Neuronal stem cell (in vitro differentiated cells): ENCODE measurements at regions not wholly inside any gene's neighbourhood (a gene's known extent, or its start where the extent isn't known, plus 50 kb on each side); places are given as distances from the start of the nearest gene placed in this dataset.

Source experiments
- DNase-seq: peaks from one replicate; pipeline ENCODE4 v3.0.0-alpha.2; 2013; ENCODE audit warnings: low spot score
- H2AFZ ChIP-seq: one replicate; pipeline ENCODE4 v1.6.1; 2013; ENCODE audit warnings: mild to moderate bottlenecking, low read length, inconsistent platforms
- H2AK5ac ChIP-seq: 2 replicates; pipeline ENCODE4 v1.6.1; 2013; ENCODE audit warnings: low read depth, mild to moderate bottlenecking, inconsistent platforms, low read length, moderate library complexity, mixed read lengths
- H2BK120ac ChIP-seq: 2 replicates; pipeline ENCODE4 v1.6.1; 2013; ENCODE audit warnings: low read depth, mild to moderate bottlenecking, inconsistent platforms, low read length, moderate library complexity, mixed read lengths
- H2BK12ac ChIP-seq: one replicate; pipeline ENCODE4 v1.6.1; 2013; ENCODE audit warnings: low read length, inconsistent platforms
- H2BK15ac ChIP-seq: 2 replicates; pipeline ENCODE4 v1.6.1; 2013; ENCODE audit warnings: mild to moderate bottlenecking, low read length, inconsistent platforms, mixed read lengths
- H2BK5ac ChIP-seq: one replicate; pipeline ENCODE4 v1.6.1; 2013; ENCODE audit warnings: inconsistent platforms, mild to moderate bottlenecking, low read length, moderate library complexity
- H3K14ac ChIP-seq: one replicate; pipeline ENCODE4 v1.6.1; 2013; ENCODE audit warnings: low read length, inconsistent platforms
- H3K18ac ChIP-seq: 2 replicates; pipeline ENCODE4 v1.6.1; 2013; ENCODE audit warnings: low read length, inconsistent platforms
- H3K23ac ChIP-seq: 2 replicates; pipeline ENCODE4 v1.6.1; 2013; ENCODE audit warnings: low read depth, mild to moderate bottlenecking, mixed read lengths, low read length, inconsistent platforms; ENCODE audit not compliant: poor library complexity
- H3K27ac ChIP-seq: replicated peaks from 3 replicates; pipeline ENCODE4 v1.5.1; 2013; ENCODE audit warnings: low read length, inconsistent platforms
- H3K27me3 ChIP-seq, 3 experiments: 2 replicates each; pipeline ENCODE4 v1.6.1; 2013; ENCODE audit warnings: low read length in 3 of 3, mild to moderate bottlenecking in 2 of 3, inconsistent platforms in 1 of 3, low read depth in 1 of 3, mixed read lengths in 1 of 3, moderate library complexity in 1 of 3; ENCODE audit not compliant: control insufficient read depth in 3 of 3, insufficient read depth in 3 of 3
- H3K36me3 ChIP-seq, 2 donors: replicated peaks in 1 of 2; 2 replicates each; pipeline ENCODE4 v1.6.1; 2013; ENCODE audit warnings: low read length in 2 of 2; ENCODE audit not compliant: control insufficient read depth in 2 of 2, insufficient read depth in 2 of 2
- H3K4ac ChIP-seq: 2 replicates; pipeline ENCODE4 v1.6.1; 2013; ENCODE audit warnings: inconsistent platforms, mild to moderate bottlenecking, low read length, moderate library complexity
- H3K4me1 ChIP-seq, 2 donors: 1 replicate in 1 of 2; 2 replicates in 1 of 2; pipeline ENCODE4 v1.6.1; 2013; ENCODE audit warnings: low read length in 2 of 2, low read depth in 1 of 2; ENCODE audit not compliant: control insufficient read depth in 2 of 2, insufficient read depth in 1 of 2
- H3K4me2 ChIP-seq: one replicate; pipeline ENCODE4 v1.6.1; 2013; ENCODE audit warnings: mild to moderate bottlenecking, low read length, inconsistent platforms; ENCODE audit not compliant: insufficient read depth, poor library complexity, severe bottlenecking
- H3K4me3 ChIP-seq, 2 donors: 2 replicates each; pipeline ENCODE4 v1.5.1; 2013; ENCODE audit warnings: low read length in 2 of 2, mild to moderate bottlenecking in 2 of 2, inconsistent platforms in 1 of 2, moderate library complexity in 1 of 2
- H3K79me1 ChIP-seq: one replicate; pipeline ENCODE4 v1.6.1; 2013; ENCODE audit warnings: low read depth, mild to moderate bottlenecking, inconsistent platforms, low read length, moderate library complexity
- H3K9ac ChIP-seq: one replicate; pipeline ENCODE4 v1.6.1; 2013; ENCODE audit warnings: mild to moderate bottlenecking, low read depth, low read length, inconsistent platforms; ENCODE audit not compliant: poor library complexity
- H3K9me3 ChIP-seq, 2 donors: replicated peaks in 1 of 2; 2 replicates each; pipeline versions ENCODE3 to v1.6.1; 2013; ENCODE audit warnings: low read length in 2 of 2, mild to moderate bottlenecking in 2 of 2, inconsistent platforms in 1 of 2, low read depth in 1 of 2, mixed read lengths in 1 of 2, moderate library complexity in 1 of 2; ENCODE audit not compliant: control insufficient read depth in 2 of 2, insufficient read depth in 1 of 2
- H4K8ac ChIP-seq: one replicate; pipeline ENCODE4 v1.6.1; 2013; ENCODE audit warnings: low read depth, mild to moderate bottlenecking, inconsistent platforms, low read length, moderate library complexity
- H4K91ac ChIP-seq: one replicate; pipeline ENCODE4 v1.6.1; 2013; ENCODE audit warnings: low read length, low read depth, mild to moderate bottlenecking, inconsistent platforms; ENCODE audit not compliant: poor library complexity
- WGBS, 2 donors: extraction: QIAGEN DNeasy Blood & Tissue Kit; methylation state at CpG; one replicate each; pipeline ENCODE4 v1.1.7; 2013; ENCODE audit warnings: missing lambda C conversion rate in 2 of 2, mixed read lengths in 1 of 2; ENCODE audit not compliant: insufficient read length in 2 of 2, insufficient replicate concordance in 1 of 2; ENCODE audit errors: extremely low coverage in 2 of 2; 5-methylcytosine and 5-hydroxymethylcytosine counted together

DNA sequence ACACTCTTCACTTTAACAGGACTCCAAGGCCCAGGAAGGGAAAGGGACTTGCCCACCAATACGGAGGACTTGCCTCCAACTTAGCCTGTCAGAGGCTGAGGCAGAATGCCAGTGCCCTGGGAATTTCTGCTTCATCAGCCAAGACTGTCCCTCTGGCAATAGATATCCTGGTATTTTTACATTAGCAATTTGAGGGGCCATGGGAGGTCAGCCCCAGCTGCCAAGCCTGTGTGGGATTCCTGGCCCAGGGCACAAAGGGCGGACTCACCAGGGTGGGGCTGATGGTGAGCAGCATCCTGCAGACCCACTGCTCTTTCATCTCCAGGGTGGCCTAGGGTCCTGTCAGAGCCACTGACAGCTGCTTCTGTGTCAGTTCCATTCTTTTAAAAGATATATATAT lies 78.3 kb upstream of the CIBAR2 start:
- Histone ChIP-seq H3K4me3 (no peak overlapping the region), H3K27me3 (no peaks in the 10 kb centered on the region), H3K18ac (no peak overlapping the region), H4K8ac (no peak overlapping the region), H3K9me3 (peaks cover 0 to 5% of the 10 kb centered on the region in 2 donors), H4K91ac (no peak overlapping the region), H2AK5ac (no peak overlapping the region), H2AFZ (no peak overlapping the region), H2BK120ac (no peak overlapping the region), H2BK15ac (no peak overlapping the region), H2BK5ac (no peak overlapping the region), H3K9ac (no peak overlapping the region), H2BK12ac (no peak overlapping the region), H3K79me1 (no peaks in the 10 kb centered on the region), H3K27ac (no peak overlapping the region), H3K36me3 (no peaks in the 10 kb centered on the region), H3K4me2 (no peak overlapping the region), H3K23ac (no peak overlapping the region), H3K4me1 (peaks cover 10 to 37% of the 10 kb centered on the region in 2 donors), H3K14ac (no peak overlapping the region), H3K4ac (no peak overlapping the region)
- no CpG with 5 or more reads among the region's 2 CpGs for WGBS, 2 donors
- no peak for DNase-seq

DNA sequence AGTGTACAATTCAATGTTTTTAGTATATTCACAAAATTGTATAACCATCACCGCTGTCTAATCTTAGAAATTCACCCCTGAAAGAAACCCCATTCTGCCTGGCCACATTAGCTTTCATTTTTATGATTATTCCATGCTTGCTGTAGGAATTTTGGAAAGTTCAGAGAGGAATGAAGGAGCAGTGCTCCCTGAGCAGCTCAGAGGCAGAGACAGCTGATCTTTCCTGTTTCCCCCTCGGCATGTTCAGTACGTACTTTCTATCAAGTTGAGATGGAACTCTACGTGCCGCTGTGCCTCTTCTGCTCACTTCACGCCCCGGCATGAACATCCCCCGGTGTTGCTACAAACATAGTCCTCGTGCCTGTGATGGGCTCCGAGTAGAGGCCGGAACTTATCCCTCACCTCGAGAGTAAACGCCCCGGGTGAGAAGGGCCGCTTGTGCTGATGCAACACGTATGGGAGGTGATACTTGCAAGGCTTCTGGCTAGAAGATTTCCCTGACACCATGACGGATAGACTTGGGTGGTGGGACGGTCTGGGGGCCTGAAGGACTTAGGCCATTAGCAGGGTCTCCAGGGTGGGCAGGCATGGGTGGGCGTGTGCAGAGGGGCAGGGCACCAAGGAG lies 79.2 kb upstream of the CIBAR2 start:
- H2BK120ac ChIP-seq, result no peak overlapping the region
- no peak overlapping the region for H3K18ac ChIP-seq
- no peak overlapping the region for H3K9ac ChIP-seq
- H3K27ac ChIP-seq, result no peak overlapping the region
- no peak overlapping the region for H3K4ac ChIP-seq
- H3K36me3 ChIP-seq, result no peaks in the 10 kb centered on the region
- H3K4me3 ChIP-seq, result no peak overlapping the region
- H2BK12ac ChIP-seq, result no peak overlapping the region
- no peaks in the 10 kb centered on the region for H3K27me3 ChIP-seq
- H2BK15ac ChIP-seq, result no peak overlapping the region
- H3K4me2 ChIP-seq, result no peak overlapping the region
- H2AFZ ChIP-seq, result no peak overlapping the region
- no peaks in the 10 kb centered on the region for H3K79me1 ChIP-seq
- WGBS, 2 donors, result no CpG with 5 or more reads among the region's 19 CpGs
- no peak overlapping the region for H3K14ac ChIP-seq
- DNase-seq, result no peak
- H4K8ac ChIP-seq, result no peak overlapping the region
- H3K4me1 ChIP-seq, result peaks cover 10 to 46% of the 10 kb centered on the region in 2 donors
- H2AK5ac ChIP-seq, result no peak overlapping the region
- no peak overlapping the region for H3K23ac ChIP-seq
- H4K91ac ChIP-seq, result no peak overlapping the region
- H3K9me3 ChIP-seq, result peaks cover 0 to 5% of the 10 kb centered on the region in 2 donors
- H2BK5ac ChIP-seq, result no peak overlapping the region

GRCh38 chr16:85192238-85193114 lies 80.2 kb upstream of the CIBAR2 start:
- no peak overlapping the region for H3K23ac ChIP-seq
- H3K9me3 ChIP-seq, result peaks cover 0 to 5% of the 10 kb centered on the region in 2 donors
- H3K9ac ChIP-seq, result no peak overlapping the region
- DNase-seq, result no peak
- no peaks in the 10 kb centered on the region for H3K79me1 ChIP-seq
- H3K4me1 ChIP-seq, result peaks cover 2 to 46% of the 10 kb centered on the region in 2 donors
- H3K27me3 ChIP-seq, result no peaks in the 10 kb centered on the region
- H2AK5ac ChIP-seq, result no peak overlapping the region
- no peak overlapping the region for H2BK12ac ChIP-seq
- no peak overlapping the region for H2BK15ac ChIP-seq
- H2BK5ac ChIP-seq, result no peak overlapping the region
- no peak overlapping the region for H2BK120ac ChIP-seq
- H3K4ac ChIP-seq, result no peak overlapping the region
- no peaks in the 10 kb centered on the region for H3K36me3 ChIP-seq
- H2AFZ ChIP-seq, result no peak overlapping the region
- peak overlapping the region; percentile 72 for H3K14ac ChIP-seq
- H3K18ac ChIP-seq, result no peak overlapping the region
- no peak overlapping the region for H3K4me2 ChIP-seq
- no CpG with 5 or more reads among the region's 20 CpGs for WGBS, 2 donors
- no peak overlapping the region for H3K4me3 ChIP-seq
- H3K27ac ChIP-seq, result no peak overlapping the region
- H4K8ac ChIP-seq, result no peak overlapping the region
- no peak overlapping the region for H4K91ac ChIP-seq

DNA sequence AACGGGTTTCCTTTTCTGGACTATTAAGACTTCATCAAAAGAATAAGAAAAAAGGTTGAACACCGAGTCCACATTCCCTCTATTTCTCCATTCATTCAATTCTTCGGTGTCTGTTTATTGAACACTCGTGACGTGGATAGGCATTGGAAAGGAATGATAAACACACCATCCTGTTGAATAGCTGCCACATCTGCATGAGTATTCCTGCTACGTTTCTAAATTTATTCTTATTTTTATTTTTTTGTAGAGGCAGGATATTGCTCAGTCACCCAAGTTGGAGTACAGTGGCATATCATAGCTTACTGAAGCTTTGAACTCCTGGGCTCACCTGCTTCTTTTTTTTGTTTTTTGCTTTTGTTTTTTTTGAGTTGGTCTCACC lies 80.8 kb upstream of the CIBAR2 start:
- peaks cover 0 to 43% of the 10 kb centered on the region in 2 donors for H3K4me1 ChIP-seq
- no peak overlapping the region for H3K9ac ChIP-seq
- H2AK5ac ChIP-seq, result no peak overlapping the region
- no CpG with 5 or more reads among the region's 6 CpGs for WGBS, 2 donors
- peaks cover 0 to 5% of the 10 kb centered on the region in 2 donors for H3K9me3 ChIP-seq
- H2BK12ac ChIP-seq, result no peak overlapping the region
- no peak overlapping the region for H3K4ac ChIP-seq
- H3K4me2 ChIP-seq, result no peak overlapping the region
- no peak overlapping the region for H3K14ac ChIP-seq
- H3K23ac ChIP-seq, result no peak overlapping the region
- H3K27ac ChIP-seq, result no peak overlapping the region
- H3K4me3 ChIP-seq, result no peak overlapping the region
- H2BK5ac ChIP-seq, result no peak overlapping the region
- no peak overlapping the region for H4K8ac ChIP-seq
- no peak overlapping the region for H3K18ac ChIP-seq
- no peak overlapping the region for H4K91ac ChIP-seq
- H3K79me1 ChIP-seq, result no peaks in the 10 kb centered on the region
- H3K36me3 ChIP-seq, result no peaks in the 10 kb centered on the region
- H2BK15ac ChIP-seq, result no peak overlapping the region
- no peak for DNase-seq
- no peaks in the 10 kb centered on the region for H3K27me3 ChIP-seq
- H2AFZ ChIP-seq, result no peak overlapping the region
- no peak overlapping the region for H2BK120ac ChIP-seq
